ENCODE measurements at regions not wholly inside any gene's neighbourhood (a gene's known extent, or its start where the extent isn't known, plus 50 kb on each side); places are given as distances from the start of the nearest gene placed in this dataset.

DNA sequence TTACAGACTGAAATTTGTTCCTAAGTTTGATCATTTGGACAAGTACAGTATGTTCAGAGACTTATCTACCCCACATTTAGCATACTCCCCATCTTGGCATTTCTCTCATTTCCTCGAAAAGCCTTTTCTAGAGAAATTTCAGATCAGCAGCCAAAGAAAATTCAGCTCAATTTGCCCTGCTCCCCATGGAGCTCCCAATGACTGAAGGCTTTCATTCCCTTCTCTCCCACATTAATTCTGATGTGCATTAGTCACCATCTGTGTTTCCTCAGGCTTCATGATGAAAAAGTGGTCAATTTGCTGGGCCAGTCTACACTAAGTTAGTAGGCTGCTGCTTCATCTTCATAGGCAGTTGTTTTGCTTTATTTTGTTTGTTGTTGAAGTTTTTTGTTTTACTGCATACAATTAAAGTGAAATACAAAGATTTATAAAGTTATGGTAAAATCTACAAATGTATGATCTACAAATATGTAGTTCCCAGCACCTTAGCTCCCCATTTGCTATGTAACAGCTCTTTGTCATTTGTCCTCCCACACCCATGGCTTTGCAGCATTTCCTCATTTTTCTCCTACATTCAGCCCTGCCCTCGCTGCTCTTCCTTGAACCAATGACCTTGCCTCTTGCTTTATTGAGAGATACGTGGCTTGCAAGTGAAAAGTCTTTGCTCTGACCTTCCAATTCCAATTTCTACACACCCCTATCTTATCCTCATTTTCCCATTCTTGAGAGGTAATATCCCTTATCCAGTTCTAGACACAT, 193.9 kb downstream of the ANAPC10 start:
- Histone ChIP-seq H3K9me3 (replicated peaks; ENCODE audit: insufficient read depth, low read length) (no peaks in the 10 kb centered on the region), H2AFZ (ENCODE audit: low read length) (no peak overlapping the region), H3K36me3 (replicated peaks; ENCODE audit: insufficient read depth, low read length) (no peaks in the 10 kb centered on the region), H3K79me2 (ENCODE audit: low read length) (no peaks in the 10 kb centered on the region), H3K9ac (ENCODE audit: low read length) (no peak overlapping the region), H3K4me3 (ENCODE audit: low read length) (no peak overlapping the region), H3K27ac (ENCODE audit: low read length) (no peak overlapping the region), H3F3A (ENCODE audit: insufficient read depth, low read length) (no peaks in the 10 kb centered on the region), H3K9me2 (replicated peaks; ENCODE audit: insufficient read depth, low read length) (no peaks in the 10 kb centered on the region), H3K4me1 (ENCODE audit: low read length) (peaks cover 10% of the 10 kb centered on the region), H4K20me1 (ENCODE audit: insufficient read depth, low read length) (no peaks in the 10 kb centered on the region), H3K27me3 (replicated peaks; ENCODE audit: insufficient read depth, low read length) (no peaks in the 10 kb centered on the region), H3K4me2 (ENCODE audit: low read depth, low read length) (no peak overlapping the region)
- TF ChIP-seq EZH2 (optimal IDR thresholded peaks at IDR 0.05; ENCODE audit: low read depth, low read length) (no peak), EZH2phosphoT487 (IDR thresholded peaks at IDR 0.05; ENCODE audit: low read length) (no peak)
- TF ChIP-seq, protein P1, sequence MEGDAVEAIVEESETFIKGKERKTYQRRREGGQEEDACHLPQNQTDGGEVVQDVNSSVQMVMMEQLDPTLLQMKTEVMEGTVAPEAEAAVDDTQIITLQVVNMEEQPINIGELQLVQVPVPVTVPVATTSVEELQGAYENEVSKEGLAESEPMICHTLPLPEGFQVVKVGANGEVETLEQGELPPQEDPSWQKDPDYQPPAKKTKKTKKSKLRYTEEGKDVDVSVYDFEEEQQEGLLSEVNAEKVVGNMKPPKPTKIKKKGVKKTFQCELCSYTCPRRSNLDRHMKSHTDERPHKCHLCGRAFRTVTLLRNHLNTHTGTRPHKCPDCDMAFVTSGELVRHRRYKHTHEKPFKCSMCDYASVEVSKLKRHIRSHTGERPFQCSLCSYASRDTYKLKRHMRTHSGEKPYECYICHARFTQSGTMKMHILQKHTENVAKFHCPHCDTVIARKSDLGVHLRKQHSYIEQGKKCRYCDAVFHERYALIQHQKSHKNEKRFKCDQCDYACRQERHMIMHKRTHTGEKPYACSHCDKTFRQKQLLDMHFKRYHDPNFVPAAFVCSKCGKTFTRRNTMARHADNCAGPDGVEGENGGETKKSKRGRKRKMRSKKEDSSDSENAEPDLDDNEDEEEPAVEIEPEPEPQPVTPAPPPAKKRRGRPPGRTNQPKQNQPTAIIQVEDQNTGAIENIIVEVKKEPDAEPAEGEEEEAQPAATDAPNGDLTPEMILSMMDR (IDR thresholded peaks at IDR 0.05; ENCODE audit: low read length) = no peak
- no peak for DNase-seq

DNA sequence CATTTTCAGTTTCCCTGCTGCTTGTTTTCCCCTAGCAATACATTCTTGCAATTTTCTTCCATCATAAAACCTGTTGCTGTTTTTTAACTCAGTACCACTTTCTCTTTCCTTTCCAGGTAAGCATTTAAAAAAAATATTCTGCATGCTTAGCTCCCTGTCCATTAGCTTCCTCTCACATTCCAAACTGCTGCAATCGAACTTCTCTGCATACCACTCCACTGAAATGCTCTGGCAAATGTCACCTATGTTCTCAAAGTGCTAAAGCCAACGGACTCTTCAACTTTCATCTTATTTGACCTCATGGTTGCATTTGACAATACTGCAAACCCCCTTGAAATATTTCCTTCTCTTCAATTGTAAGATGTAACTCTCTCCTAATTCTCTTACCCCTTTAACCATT, 192.7 kb downstream of the ANAPC10 start:
- no peak overlapping the region for H3K4me2 ChIP-seq (ENCODE audit: low read depth, low read length)
- no peaks in the 10 kb centered on the region for H3K36me3 ChIP-seq (replicated peaks; ENCODE audit: insufficient read depth, low read length)
- H3K9me2 ChIP-seq (replicated peaks; ENCODE audit: insufficient read depth, low read length) = no peaks in the 10 kb centered on the region
- H3K9ac ChIP-seq (ENCODE audit: low read length) = no peak overlapping the region
- H3K4me1 ChIP-seq (ENCODE audit: low read length) = peaks cover 10% of the 10 kb centered on the region
- no peak overlapping the region for H3K27ac ChIP-seq (ENCODE audit: low read length)
- no peaks in the 10 kb centered on the region for H4K20me1 ChIP-seq (ENCODE audit: insufficient read depth, low read length)
- TF ChIP-seq EZH2phosphoT487 (IDR thresholded peaks at IDR 0.05; ENCODE audit: low read length) = no peak
- no peak for TF ChIP-seq EZH2 (optimal IDR thresholded peaks at IDR 0.05; ENCODE audit: low read depth, low read length)
- H3K4me3 ChIP-seq (ENCODE audit: low read length) = no peak overlapping the region
- no peaks in the 10 kb centered on the region for H3F3A ChIP-seq (ENCODE audit: insufficient read depth, low read length)
- no peak for DNase-seq
- H3K27me3 ChIP-seq (replicated peaks; ENCODE audit: insufficient read depth, low read length) = no peaks in the 10 kb centered on the region
- no peaks in the 10 kb centered on the region for H3K9me3 ChIP-seq (replicated peaks; ENCODE audit: insufficient read depth, low read length)
- no peak overlapping the region for H2AFZ ChIP-seq (ENCODE audit: low read length)
- no peaks in the 10 kb centered on the region for H3K79me2 ChIP-seq (ENCODE audit: low read length)

DNA sequence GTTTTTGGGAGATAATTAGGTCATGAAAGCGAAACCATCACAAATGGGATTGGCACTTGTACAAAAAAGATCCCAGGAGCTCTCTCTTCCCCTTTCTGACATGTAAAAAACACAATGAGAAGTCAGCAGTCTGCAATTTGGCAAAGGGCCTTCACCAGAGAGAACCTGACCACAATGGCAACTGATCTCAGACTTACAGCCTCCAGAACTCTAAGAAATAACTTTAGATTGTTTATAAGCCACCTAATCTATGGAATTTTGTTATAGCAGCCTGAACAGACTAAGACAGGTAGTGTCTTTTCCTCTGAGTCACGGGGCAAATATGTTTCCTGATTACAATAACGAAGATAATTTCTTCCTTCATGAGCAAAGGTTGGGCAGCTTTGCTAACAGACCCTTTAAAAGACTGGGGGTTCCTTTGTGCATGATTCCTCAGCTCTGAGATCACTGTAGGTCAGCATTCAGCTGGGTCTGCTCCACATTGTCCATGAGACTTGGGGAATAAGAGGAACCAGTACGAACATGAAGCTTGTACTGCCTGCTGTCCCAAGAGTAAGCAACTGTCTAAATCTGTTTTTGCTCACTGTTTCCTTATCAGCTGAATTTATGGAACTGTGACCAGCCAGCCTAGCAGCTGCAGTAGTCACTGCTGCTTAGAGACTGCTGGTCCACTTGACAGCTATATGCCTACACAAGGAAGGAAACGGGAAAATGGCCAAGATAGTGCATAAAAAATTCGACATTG, 191.6 kb downstream of the ANAPC10 start:
- peak overlapping the region; percentile 54 for H2AFZ ChIP-seq (ENCODE audit: low read length)
- DNase-seq = peak; percentile 32
- H3K36me3 ChIP-seq (replicated peaks; ENCODE audit: insufficient read depth, low read length) = no peaks in the 10 kb centered on the region
- no peaks in the 10 kb centered on the region for H4K20me1 ChIP-seq (ENCODE audit: insufficient read depth, low read length)
- no peak overlapping the region for H3K4me3 ChIP-seq (ENCODE audit: low read length)
- H3K4me1 ChIP-seq (ENCODE audit: low read length) = peaks cover 10% of the 10 kb centered on the region
- H3K27me3 ChIP-seq (replicated peaks; ENCODE audit: insufficient read depth, low read length) = no peaks in the 10 kb centered on the region
- no peaks in the 10 kb centered on the region for H3K9me3 ChIP-seq (replicated peaks; ENCODE audit: insufficient read depth, low read length)
- no peak overlapping the region for H3K9ac ChIP-seq (ENCODE audit: low read length)
- H3K9me2 ChIP-seq (replicated peaks; ENCODE audit: insufficient read depth, low read length) = no peaks in the 10 kb centered on the region
- H3F3A ChIP-seq (ENCODE audit: insufficient read depth, low read length) = no peaks in the 10 kb centered on the region
- no peaks in the 10 kb centered on the region for H3K79me2 ChIP-seq (ENCODE audit: low read length)
- peak overlapping the region; percentile 41; the same call in 1 of the 2 replicates for H3K27ac ChIP-seq (ENCODE audit: low read length)
- TF ChIP-seq EZH2phosphoT487 (IDR thresholded peaks at IDR 0.05; ENCODE audit: low read length) (no peak), EZH2 (optimal IDR thresholded peaks at IDR 0.05; ENCODE audit: low read depth, low read length) (no peak)
- H3K4me2 ChIP-seq (ENCODE audit: low read depth, low read length) = peak overlapping the region; percentile 20; the same call in 1 of the 2 replicates

DNA sequence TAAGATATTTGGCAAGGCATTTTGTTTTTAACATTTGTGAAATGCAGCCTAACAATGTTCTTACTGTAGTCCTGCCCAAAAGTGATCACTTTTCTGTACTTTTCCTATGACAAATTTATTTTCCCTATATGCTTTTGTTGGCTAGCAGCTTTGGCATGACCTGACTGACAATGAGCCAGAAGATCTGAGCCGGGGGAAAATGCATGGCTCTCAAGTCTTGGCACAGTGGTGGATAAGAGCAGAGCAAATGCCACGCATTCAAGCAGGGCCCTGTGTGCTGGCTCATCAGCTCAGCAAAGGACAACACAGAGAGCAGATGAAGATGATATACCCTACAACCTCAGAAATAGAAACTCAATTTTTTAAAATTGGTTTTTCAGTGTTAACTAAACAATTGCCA, 187.3 kb downstream of the ANAPC10 start:
- H3F3A ChIP-seq (ENCODE audit: insufficient read depth, low read length) = no peaks in the 10 kb centered on the region
- H3K27ac ChIP-seq (ENCODE audit: low read length) = no peak overlapping the region
- no peak overlapping the region for H3K9ac ChIP-seq (ENCODE audit: low read length)
- H2AFZ ChIP-seq (ENCODE audit: low read length) = no peak overlapping the region
- no peak for DNase-seq
- no peaks in the 10 kb centered on the region for H3K36me3 ChIP-seq (replicated peaks; ENCODE audit: insufficient read depth, low read length)
- no peaks in the 10 kb centered on the region for H4K20me1 ChIP-seq (ENCODE audit: insufficient read depth, low read length)
- no peaks in the 10 kb centered on the region for H3K27me3 ChIP-seq (replicated peaks; ENCODE audit: insufficient read depth, low read length)
- no peaks in the 10 kb centered on the region for H3K9me3 ChIP-seq (replicated peaks; ENCODE audit: insufficient read depth, low read length)
- H3K4me2 ChIP-seq (ENCODE audit: low read depth, low read length) = no peak overlapping the region
- no peaks in the 10 kb centered on the region for H3K79me2 ChIP-seq (ENCODE audit: low read length)
- peaks cover 10% of the 10 kb centered on the region for H3K4me1 ChIP-seq (ENCODE audit: low read length)
- TF ChIP-seq EZH2phosphoT487 (IDR thresholded peaks at IDR 0.05; ENCODE audit: low read length) (no peak), EZH2 (optimal IDR thresholded peaks at IDR 0.05; ENCODE audit: low read depth, low read length) (no peak)
- TF ChIP-seq, protein P1 (IDR thresholded peaks at IDR 0.05; ENCODE audit: low read length) = no peak
- no peak overlapping the region for H3K4me3 ChIP-seq (ENCODE audit: low read length)
- H3K9me2 ChIP-seq (replicated peaks; ENCODE audit: insufficient read depth, low read length) = no peaks in the 10 kb centered on the region

All from MM.1S (cell line).